GM10248 (cell line): ENCODE measurements at regions not wholly inside any gene's neighbourhood (a gene's known extent, or its start where the extent isn't known, plus 50 kb on each side); places are given as distances from the start of the nearest gene placed in this dataset.
A peak's percentile ranks its signal among the peaks of the same experiment; 100 is the strongest.

Experiments used
- CTCF ChIA-PET: fragments of 300-600 bp; sonication (Branson Sonifier 250); formaldehyde crosslinking; extraction: SDS; loops from one replicate; lab custom pipeline; 2021; ENCODE audit warnings: antibody characterized with exemption; lab: Yijun Ruan, JAX
- POLR2A ChIA-PET: fragments of 350-650 bp; sonication (Branson Sonifier 250); formaldehyde crosslinking; extraction: SDS; loops from one replicate; lab custom pipeline; 2020; ENCODE audit warnings: antibody characterized with exemption; lab: Yijun Ruan, JAX
- DNase-seq: peaks from one replicate; pipeline ENCODE4 v3.0.0; 2012; ENCODE audit errors: extremely low spot score
- TF ChIP-seq, protein P1 (sequence below): IDR thresholded peaks from 2 replicates; pipeline ENCODE4 v1.5.1; 2012; ENCODE audit warnings: mild to moderate bottlenecking, low read depth; ENCODE audit errors: extremely low read depth, missing control alignments, control extremely low read depth

DNA sequence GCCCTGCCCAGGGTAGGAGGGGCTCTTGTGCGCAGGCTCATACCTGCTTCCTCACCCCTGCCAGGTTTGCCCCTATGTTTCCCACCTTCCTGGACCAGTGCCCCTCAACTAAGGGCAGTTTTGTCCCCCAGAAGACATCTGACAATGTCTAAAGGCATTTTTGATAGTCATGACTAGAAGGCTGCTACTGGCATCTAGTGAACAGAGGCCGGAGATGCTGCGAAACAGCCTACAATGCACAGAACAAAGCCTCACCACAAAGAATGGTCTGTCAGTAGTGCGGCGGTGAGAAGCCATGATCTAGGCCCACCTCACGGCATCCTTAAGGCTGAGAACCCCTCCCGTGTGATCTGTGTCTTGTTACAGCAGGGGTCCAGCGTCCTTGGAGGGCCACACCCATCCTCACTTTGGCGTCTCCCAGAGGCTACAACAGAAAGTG lies 96.0 kb downstream of the TMEM17 start:
- DNase-seq, result no peak
- POLR2A ChIA-PET, result no interaction called here
- CTCF ChIA-PET, result interaction anchor here (1.0 to 5.1 kb wide), 11 partner anchors 53 to 416 kb away, joined by 3 to 43 read pairs (median 5); no protein-coding TSS in a partner anchor

DNA sequence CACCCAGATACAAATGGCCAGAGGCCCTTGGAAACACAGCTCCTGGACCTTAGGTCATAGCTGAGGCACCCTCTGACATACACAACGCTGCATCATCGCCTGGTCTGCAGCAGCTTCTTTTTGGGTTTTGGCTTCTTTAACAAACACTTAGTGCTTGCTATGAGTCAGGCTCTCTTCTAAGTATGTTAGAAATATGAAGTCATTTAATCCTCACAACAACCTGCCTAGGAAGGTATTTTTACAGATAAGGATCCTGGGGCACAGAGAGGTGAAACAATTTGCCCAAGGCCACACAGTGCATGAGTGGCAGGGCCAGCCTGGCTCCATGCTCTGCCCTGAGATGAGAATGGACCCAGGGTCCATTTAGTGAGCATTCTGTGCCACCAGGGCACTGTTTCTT lies 96.6 kb downstream of the TMEM17 start:
- TF ChIP-seq, protein P1, sequence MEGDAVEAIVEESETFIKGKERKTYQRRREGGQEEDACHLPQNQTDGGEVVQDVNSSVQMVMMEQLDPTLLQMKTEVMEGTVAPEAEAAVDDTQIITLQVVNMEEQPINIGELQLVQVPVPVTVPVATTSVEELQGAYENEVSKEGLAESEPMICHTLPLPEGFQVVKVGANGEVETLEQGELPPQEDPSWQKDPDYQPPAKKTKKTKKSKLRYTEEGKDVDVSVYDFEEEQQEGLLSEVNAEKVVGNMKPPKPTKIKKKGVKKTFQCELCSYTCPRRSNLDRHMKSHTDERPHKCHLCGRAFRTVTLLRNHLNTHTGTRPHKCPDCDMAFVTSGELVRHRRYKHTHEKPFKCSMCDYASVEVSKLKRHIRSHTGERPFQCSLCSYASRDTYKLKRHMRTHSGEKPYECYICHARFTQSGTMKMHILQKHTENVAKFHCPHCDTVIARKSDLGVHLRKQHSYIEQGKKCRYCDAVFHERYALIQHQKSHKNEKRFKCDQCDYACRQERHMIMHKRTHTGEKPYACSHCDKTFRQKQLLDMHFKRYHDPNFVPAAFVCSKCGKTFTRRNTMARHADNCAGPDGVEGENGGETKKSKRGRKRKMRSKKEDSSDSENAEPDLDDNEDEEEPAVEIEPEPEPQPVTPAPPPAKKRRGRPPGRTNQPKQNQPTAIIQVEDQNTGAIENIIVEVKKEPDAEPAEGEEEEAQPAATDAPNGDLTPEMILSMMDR, result no peak
- no peak for DNase-seq
- ChIA-PET CTCF (interaction anchor here (0.7 to 5.1 kb wide), 8 partner anchors 10 to 444 kb away, joined by 3 to 43 read pairs (median 4); no protein-coding TSS in a partner anchor), POLR2A (interaction anchor here (0.5 kb wide), 1 partner anchor 220 kb away, joined by 3 read pairs; no protein-coding TSS in a partner anchor)

More for the DNA sequence above, 96.0 kb downstream of the TMEM17 start:
- TF ChIP-seq, protein P1, result peak; percentile 72

DNA sequence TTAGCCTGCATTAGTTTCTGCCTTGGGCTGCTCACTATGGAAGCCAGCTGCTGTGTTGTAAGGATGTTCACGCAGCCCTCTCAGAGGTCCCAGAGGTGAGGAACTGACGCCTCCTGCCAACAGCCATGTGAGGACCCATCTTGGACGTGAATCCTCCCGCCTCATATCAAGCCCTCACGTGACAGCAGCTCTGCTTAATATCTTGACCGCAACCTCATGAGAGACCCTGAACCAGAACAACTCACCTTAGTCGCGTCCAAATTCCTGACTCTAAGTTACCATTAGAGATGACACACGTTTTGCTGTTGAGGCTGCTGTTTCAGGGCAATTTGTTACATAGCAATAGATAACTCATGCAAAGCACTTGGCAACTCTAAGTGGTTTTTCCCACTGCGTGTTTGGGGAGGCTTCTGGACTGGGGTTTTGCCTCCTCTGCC lies 97.7 kb downstream of the TMEM17 start:
- TF ChIP-seq, protein P1, result no peak
- ChIA-PET CTCF (interaction anchor here (1.0 to 5.1 kb wide), 3 partner anchors 25 to 415 kb away, joined by 3 to 43 read pairs (median 3); no protein-coding TSS in a partner anchor), POLR2A (interaction anchor here (0.7 kb wide), 1 partner anchor 43 kb away, joined by 5 read pairs; no protein-coding TSS in a partner anchor)
- no peak for DNase-seq

DNA sequence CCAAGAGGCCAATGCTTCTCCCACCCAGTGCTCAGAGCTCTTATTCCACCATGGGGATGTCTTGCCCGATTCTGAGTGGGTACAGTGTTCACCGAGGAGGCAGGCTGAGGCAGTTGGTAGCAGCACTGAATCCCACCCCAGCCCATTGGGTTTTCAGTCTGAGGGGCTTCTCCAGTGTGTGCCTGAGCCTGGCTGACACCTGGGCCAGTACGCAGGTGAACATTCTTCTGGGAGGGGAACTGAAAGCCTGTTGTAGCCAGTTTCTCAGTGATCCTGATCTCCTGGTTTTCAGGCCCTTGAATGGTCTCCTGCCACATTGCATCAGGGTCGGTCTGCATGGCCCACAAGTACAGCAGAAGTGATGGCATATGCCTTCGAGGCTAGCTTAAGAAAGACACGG lies 98.2 kb downstream of the TMEM17 start:
- POLR2A ChIA-PET, result no interaction called here
- CTCF ChIA-PET, result interaction anchor here (1.0 to 5.1 kb wide), 3 partner anchors 94 to 414 kb away, joined by 3 to 43 read pairs (median 3); no protein-coding TSS in a partner anchor
- TF ChIP-seq, protein P1, result no peak
- DNase-seq, result no peak

DNA sequence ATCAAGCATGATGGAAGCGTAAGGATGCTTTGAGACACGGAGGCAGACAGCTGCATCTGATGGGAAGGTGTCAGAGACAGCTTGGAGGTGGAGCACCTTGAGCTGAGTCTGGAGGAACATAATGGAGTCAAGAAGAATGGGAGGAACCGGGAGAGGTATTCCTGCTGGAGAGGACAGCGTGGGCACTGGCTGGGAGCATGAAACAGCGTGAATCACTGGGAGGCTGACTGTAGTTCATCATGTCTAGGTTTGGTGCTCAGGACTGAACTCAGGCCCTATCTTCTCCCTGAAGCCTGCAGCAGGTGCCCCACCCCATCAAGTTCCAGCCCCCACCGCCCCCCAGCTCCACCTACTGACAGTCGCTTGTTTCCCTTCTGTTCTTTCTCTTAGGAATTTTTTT lies 98.6 kb downstream of the TMEM17 start:
- no peak for DNase-seq
- ChIA-PET CTCF (interaction anchor here (1.0 to 5.1 kb wide), 4 partner anchors 93 to 414 kb away, joined by 3 to 43 read pairs (median 3); no protein-coding TSS in a partner anchor), POLR2A (no interaction called here)
- TF ChIP-seq, protein P1, result no peak

DNA sequence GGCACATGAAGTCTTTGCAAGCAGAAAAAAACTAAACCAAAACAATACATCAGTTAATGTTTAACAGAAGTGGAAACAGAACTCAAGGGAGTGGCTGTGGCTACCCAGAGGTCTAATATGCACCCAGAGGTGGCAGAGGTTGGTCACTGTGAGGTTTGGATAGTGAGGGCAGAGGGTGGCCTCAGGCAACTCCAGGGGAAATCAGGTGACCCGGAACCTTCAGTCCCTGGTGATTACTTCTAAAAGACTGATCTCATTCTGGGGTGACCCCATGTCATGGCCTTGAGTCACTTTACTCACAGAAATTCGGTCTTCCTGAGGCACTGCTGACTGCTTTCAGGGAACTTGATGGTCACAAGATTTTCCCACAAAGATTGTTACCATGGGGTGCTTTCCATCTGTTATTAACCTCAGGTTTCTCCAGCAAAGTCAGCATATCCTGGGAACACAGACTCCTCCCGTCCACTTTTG lies 99.4 kb downstream of the TMEM17 start:
- no peak for DNase-seq

More for the DNA sequence above, 99.4 kb downstream of the TMEM17 start:
- TF ChIP-seq, protein P1, result no peak
- POLR2A ChIA-PET, result no interaction called here
- CTCF ChIA-PET, result interaction anchor here (1.0 kb wide), 2 partner anchors 103 to 110 kb away, joined by 3 read pairs; no protein-coding TSS in a partner anchor
